GM10248 (cell line): ENCODE measurements at regions not wholly inside any gene's neighbourhood (a gene's known extent, or its start where the extent isn't known, plus 50 kb on each side); places are given as distances from the start of the nearest gene placed in this dataset.
"Not testable (repeated sequence)": the region's sequence is repeated elsewhere in the genome, so short reads cannot be mapped to it uniquely, and the experiment has no call there.

ENCODE experiments used
- CTCF ChIA-PET: fragments of 300-600 bp; sonication (Branson Sonifier 250); formaldehyde crosslinking; extraction: SDS; loops from one replicate; lab custom pipeline; 2021; ENCODE audit warnings: antibody characterized with exemption; lab: Yijun Ruan, JAX
- POLR2A ChIA-PET: fragments of 350-650 bp; sonication (Branson Sonifier 250); formaldehyde crosslinking; extraction: SDS; loops from one replicate; lab custom pipeline; 2020; ENCODE audit warnings: antibody characterized with exemption; lab: Yijun Ruan, JAX
- DNase-seq: peaks from one replicate; pipeline ENCODE4 v3.0.0; 2012; ENCODE audit errors: extremely low spot score
- TF ChIP-seq, protein P1 (sequence below): IDR thresholded peaks from 2 replicates; pipeline ENCODE4 v1.5.1; 2012; ENCODE audit warnings: mild to moderate bottlenecking, low read depth; ENCODE audit errors: extremely low read depth, missing control alignments, control extremely low read depth

DNA sequence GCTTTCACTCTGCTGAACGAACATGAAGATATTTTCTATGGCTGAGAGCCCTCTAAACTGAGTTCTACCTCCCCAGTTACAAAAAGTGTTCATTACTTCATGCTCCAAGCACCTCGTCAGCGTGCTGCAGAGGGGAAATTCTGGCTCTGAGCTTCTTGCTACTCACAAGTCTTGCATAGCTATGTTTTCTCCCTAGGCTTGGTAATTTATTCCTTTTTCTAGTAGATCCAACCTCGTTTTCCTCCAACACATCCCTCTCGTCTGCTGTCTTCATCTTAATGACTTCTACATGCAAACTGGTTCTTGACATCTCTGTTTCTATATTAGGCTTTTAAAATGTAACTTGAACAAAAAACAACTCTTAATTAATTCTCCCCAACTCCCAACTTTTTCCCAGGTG lies 1034.5 kb downstream of the REEP3 start:
- POLR2A ChIA-PET = no interaction called here
- TF ChIP-seq, protein P1, sequence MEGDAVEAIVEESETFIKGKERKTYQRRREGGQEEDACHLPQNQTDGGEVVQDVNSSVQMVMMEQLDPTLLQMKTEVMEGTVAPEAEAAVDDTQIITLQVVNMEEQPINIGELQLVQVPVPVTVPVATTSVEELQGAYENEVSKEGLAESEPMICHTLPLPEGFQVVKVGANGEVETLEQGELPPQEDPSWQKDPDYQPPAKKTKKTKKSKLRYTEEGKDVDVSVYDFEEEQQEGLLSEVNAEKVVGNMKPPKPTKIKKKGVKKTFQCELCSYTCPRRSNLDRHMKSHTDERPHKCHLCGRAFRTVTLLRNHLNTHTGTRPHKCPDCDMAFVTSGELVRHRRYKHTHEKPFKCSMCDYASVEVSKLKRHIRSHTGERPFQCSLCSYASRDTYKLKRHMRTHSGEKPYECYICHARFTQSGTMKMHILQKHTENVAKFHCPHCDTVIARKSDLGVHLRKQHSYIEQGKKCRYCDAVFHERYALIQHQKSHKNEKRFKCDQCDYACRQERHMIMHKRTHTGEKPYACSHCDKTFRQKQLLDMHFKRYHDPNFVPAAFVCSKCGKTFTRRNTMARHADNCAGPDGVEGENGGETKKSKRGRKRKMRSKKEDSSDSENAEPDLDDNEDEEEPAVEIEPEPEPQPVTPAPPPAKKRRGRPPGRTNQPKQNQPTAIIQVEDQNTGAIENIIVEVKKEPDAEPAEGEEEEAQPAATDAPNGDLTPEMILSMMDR = no peak
- DNase-seq = no peak
- CTCF ChIA-PET = no interaction called here

DNA sequence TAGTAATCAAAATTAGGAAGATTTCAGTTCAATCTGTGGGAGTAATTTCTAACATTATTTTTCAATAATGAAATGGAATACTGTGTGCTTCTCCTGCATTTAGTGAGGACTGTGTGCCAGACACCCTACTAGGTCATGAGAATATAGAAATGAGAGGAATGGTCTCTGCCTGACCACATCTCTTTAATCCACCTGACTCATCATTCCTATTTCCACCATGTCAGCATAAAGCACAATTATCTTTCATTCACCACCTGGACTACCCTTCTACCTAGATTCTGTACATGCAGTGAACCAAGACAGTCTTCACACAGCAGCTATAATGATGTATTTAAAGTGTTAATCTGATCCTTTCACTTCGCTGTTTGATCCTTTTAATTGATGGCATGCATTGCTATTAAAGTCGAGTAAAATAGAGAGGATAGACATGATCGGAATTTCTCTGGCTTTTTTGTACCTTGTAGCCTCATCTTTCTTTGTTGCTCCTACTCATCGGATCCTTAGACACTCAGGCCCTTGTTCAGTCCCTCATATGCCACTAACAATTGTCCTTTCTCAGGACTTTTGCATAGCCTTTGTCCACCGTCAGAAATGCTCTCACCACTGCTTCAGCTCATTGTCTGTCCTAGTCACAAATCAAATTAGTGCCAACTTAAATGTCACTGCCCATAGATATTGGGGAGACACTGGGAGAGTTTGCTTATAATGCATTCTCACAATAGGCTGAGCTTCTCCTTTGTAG lies 1037.1 kb downstream of the REEP3 start:
- DNase-seq = no peak
- TF ChIP-seq, protein P1 = no peak
- ChIA-PET CTCF (no interaction called here), POLR2A (no interaction called here)

DNA sequence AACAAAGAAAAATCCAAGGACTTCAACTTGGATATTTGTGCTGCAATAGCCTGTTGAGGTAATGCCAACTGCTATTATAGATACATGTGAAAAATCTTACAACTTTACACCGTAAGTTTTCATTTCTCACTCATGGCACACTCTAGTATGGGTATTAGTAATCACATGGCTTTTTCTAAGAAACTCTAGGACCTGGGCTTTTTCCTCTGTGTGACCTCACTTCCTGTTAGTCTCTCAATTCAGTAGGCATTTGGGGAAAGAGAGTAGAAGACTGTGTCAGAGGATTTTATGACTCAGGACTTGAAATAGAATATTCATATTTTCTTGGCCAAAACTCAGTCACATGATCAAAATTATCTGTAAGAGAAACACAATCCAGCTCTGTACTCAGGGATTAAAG lies 1049.9 kb downstream of the REEP3 start:
- TF ChIP-seq, protein P1 = no peak
- no peak for DNase-seq
- ChIA-PET POLR2A (no interaction called here), CTCF (no interaction called here)

DNA sequence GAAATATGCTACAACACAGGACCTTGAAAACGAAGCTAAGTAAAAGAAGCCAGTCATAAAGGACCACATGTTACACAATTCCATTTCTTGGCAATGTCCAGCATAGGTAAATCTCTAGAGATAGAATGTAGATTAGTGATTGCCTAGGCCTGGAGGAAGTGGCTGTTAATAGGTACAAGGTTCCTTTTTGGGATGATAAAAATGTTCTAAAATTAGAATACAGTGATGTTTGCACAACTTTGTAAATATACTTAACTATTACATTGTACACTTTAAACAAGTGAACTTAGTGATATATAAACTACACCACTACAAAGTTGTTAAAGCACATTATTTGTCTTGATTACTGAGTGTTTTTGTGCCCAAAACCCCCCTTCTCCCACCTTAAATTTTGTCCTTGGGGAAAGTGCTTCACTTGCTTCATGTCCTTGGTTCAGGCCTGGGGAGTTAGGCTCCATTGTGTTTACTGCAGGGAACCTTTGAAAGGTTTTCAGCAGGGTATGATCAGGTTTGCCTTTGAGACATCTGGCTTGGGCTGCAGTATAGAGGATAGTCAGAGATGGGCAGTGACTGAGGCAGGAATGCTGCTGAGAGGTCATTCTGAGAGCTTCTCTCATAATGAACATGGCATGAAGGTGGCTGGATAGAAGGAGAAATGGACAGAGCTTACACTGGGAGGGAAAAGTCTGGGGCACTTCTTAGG lies 1052.6 kb downstream of the REEP3 start:
- DNase-seq = no peak
- TF ChIP-seq, protein P1 = no peak
- CTCF ChIA-PET = interaction anchor here (1.2 to 2.5 kb wide), 2 partner anchors 12 to 270 kb away, joined by 3 to 6 read pairs; no protein-coding TSS in a partner anchor
- POLR2A ChIA-PET = no interaction called here

DNA sequence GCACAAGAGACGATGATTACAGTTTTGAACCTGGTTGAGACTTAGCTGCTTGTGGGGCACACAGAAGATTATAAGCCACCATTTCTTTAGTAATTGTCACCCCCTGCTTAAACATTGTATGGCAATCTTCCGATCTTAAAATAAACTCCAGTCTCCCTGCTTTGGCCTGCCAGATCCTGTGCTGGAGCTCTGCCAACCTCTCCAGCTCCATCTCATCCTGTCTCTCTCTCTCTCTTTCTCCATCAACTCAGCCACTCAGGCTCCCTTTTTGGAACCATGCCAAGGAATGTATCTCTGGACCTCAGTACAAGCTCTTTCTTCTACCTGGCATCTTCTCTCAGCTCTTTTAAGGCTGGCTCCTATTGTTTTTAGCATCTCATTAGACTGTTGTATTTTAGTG lies 1053.2 kb downstream of the REEP3 start:
- POLR2A ChIA-PET = no interaction called here
- TF ChIP-seq, protein P1 = no peak
- DNase-seq = no peak
- CTCF ChIA-PET = interaction anchor here (1.2 to 2.5 kb wide), 2 partner anchors 11 to 271 kb away, joined by 3 to 6 read pairs; no protein-coding TSS in a partner anchor

DNA sequence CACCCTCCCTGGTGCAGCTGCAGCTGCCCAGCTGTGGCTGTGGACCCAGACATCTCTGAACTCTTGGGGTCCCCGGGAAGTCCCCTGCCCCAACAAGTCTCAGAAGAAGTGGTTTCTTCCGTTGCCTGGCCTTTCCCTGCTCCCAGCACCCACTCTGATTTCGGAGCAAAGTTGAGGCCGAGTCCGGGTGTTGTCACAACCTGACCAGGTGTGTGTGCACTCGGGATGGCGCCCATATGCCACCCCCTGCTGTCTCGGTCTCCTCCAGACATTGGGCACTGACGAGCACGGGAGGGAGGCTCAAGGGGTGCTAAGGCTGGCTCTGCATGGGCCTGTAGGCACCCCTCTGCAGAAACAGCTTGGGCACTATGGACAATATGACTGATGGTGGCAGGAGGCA lies 1055.3 kb downstream of the REEP3 start:
- DNase-seq = no peak
- TF ChIP-seq, protein P1 = no peak
- ChIA-PET POLR2A (no interaction called here), CTCF (interaction anchor here (2.5 kb wide), 1 partner anchor 9 kb away, joined by 6 read pairs; no protein-coding TSS in a partner anchor)

DNA sequence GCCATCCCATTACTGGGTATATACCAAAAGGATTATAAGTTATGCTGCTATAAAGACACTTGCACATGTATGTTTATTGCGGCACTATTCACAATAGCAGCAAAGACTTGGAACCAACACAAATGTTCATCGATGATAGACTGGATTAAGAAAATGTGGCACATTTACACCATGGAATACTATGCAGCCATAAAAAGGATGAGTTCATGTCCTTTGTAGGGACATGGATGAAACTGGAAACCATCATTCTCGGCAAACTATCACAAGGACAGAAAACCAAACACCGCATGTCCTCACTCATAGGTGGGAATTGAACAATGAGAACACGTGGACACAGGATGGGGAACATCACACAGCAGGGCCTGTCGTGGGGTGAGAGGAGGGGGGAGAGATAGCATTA lies 1057.6 kb downstream of the REEP3 start:
- CTCF ChIA-PET, POLR2A ChIA-PET, DNase-seq: not testable (repeated sequence)
